ENCODE measurements at regions not wholly inside any gene's neighbourhood (a gene's known extent, or its start where the extent isn't known, plus 50 kb on each side); places are given as distances from the start of the nearest gene placed in this dataset.

GRCh38 chr18:64245126-64245861, 96.4 kb upstream of the LINC00305 start:
- TF ChIP-seq CTCF (IDR thresholded peaks at IDR 0.05; ENCODE audit: low read depth, low read length) (no peak), MAX (IDR thresholded peaks at IDR 0.05; ENCODE audit: low read depth, low read length) (no peak)
